ENCODE measurements at regions not wholly inside any gene's neighbourhood (a gene's known extent, or its start where the extent isn't known, plus 50 kb on each side); places are given as distances from the start of the nearest gene placed in this dataset.
A peak's percentile ranks its signal among the peaks of the same experiment; 100 is the strongest.

- no peak for DNase-seq (ENCODE audit: low read depth in 2 of 2)
Observed at GRCh38 chr4:125682730-125683129, 368.0 kb downstream of the FAT4 start.

- no peak for DNase-seq (ENCODE audit: low read depth in 2 of 2)
Observed at GRCh38 chr4:125688841-125689240, 374.1 kb downstream of the FAT4 start.

GRCh38 chr4:125689805-125690204, 375.1 kb downstream of the FAT4 start:
- DNase-seq (ENCODE audit: low read depth in 2 of 2): no peak

- DNase-seq (ENCODE audit: low read depth in 2 of 2): no peak
Observed at GRCh38 chr4:125693228-125693627, 378.5 kb downstream of the FAT4 start.

GRCh38 chr4:125702406-125702805, 387.7 kb downstream of the FAT4 start:
- DNase-seq (ENCODE audit: low read depth in 2 of 2): no peak

- DNase-seq (ENCODE audit: low read depth in 2 of 2): peak; percentile 68 to 82
Observed at GRCh38 chr4:125703443-125703842, 388.7 kb downstream of the FAT4 start.

- DNase-seq (ENCODE audit: low read depth in 2 of 2): no peak
Observed at GRCh38 chr4:125704726-125705125, 390.0 kb downstream of the FAT4 start.

GRCh38 chr4:125705681-125706080, 390.9 kb downstream of the FAT4 start:
- DNase-seq (ENCODE audit: low read depth in 2 of 2): peak in 1 of 2 donors; percentile 28

GRCh38 chr4:125707397-125707796, 392.6 kb downstream of the FAT4 start:
- DNase-seq (ENCODE audit: low read depth in 2 of 2): no peak

GRCh38 chr4:125710766-125711165, 396.0 kb downstream of the FAT4 start:
- DNase-seq (ENCODE audit: low read depth in 2 of 2): no peak

GRCh38 chr4:125714049-125714448, 399.3 kb downstream of the FAT4 start:
- DNase-seq (ENCODE audit: low read depth in 2 of 2): no peak

GRCh38 chr4:125714845-125715244, 400.1 kb downstream of the FAT4 start:
- no peak for DNase-seq (ENCODE audit: low read depth in 2 of 2)

- DNase-seq (ENCODE audit: low read depth in 2 of 2): peak in 1 of 2 donors; percentile 67
Observed at GRCh38 chr4:125719987-125720386, 405.2 kb downstream of the FAT4 start.

- DNase-seq (ENCODE audit: low read depth in 2 of 2): no peak
Observed at GRCh38 chr4:125722009-125722408, 407.3 kb downstream of the FAT4 start.

- no peak for DNase-seq (ENCODE audit: low read depth in 2 of 2)
Observed at GRCh38 chr4:125725957-125726525, 411.3 kb downstream of the FAT4 start.

- no peak for DNase-seq (ENCODE audit: low read depth in 2 of 2)
Observed at GRCh38 chr4:125727931-125728330, 413.2 kb downstream of the FAT4 start.

GRCh38 chr4:125728568-125728967, 413.8 kb downstream of the FAT4 start:
- peak in 1 of 2 donors; percentile 73 for DNase-seq (ENCODE audit: low read depth in 2 of 2)

GRCh38 chr4:125729171-125729570, 414.4 kb downstream of the FAT4 start:
- DNase-seq (ENCODE audit: low read depth in 2 of 2): no peak

- DNase-seq (ENCODE audit: low read depth in 2 of 2): no peak
Observed at GRCh38 chr4:125732632-125733031, 417.9 kb downstream of the FAT4 start.

- DNase-seq (ENCODE audit: low read depth in 2 of 2): no peak
Observed at GRCh38 chr4:125734504-125734903, 419.7 kb downstream of the FAT4 start.

- DNase-seq (ENCODE audit: low read depth in 2 of 2): peak; percentile 38 to 83
Observed at GRCh38 chr4:125735102-125735501, 420.3 kb downstream of the FAT4 start.

GRCh38 chr4:125736057-125736456, 421.3 kb downstream of the FAT4 start:
- DNase-seq (ENCODE audit: low read depth in 2 of 2): peak in 1 of 2 donors; percentile 49

- peak; percentile 86 to 99 for DNase-seq (ENCODE audit: low read depth in 2 of 2)
Observed at GRCh38 chr4:125739760-125740159, 425.0 kb downstream of the FAT4 start.

All from dermis microvascular lymphatic vessel endothelial cell (primary cell).